Mesenchymal stem cell (in vitro differentiated cells and primary cell): ENCODE measurements at regions not wholly inside any gene's neighbourhood (a gene's known extent, or its start where the extent isn't known, plus 50 kb on each side); places are given as distances from the start of the nearest gene placed in this dataset.

Experiments used
- DNase-seq: peaks from one replicate; pipeline ENCODE4 v3.0.0-alpha.2; 2013
- H2AFZ ChIP-seq: one replicate; pipeline ENCODE4 v1.6.1; 2013; ENCODE audit warnings: low read depth, mild to moderate bottlenecking, control low read depth, inconsistent platforms, low read length, moderate library complexity
- H2AK5ac ChIP-seq: 2 replicates; pipeline ENCODE4 v1.6.1; 2013; ENCODE audit warnings: low read length, moderate library complexity, mild to moderate bottlenecking, inconsistent platforms; ENCODE audit not compliant: severe bottlenecking
- H2BK120ac ChIP-seq: one replicate; pipeline ENCODE4 v1.6.1; 2013; ENCODE audit warnings: low read depth, mild to moderate bottlenecking, inconsistent platforms, low read length, moderate library complexity
- H2BK12ac ChIP-seq, 2 experiments: one replicate each; pipeline ENCODE4 v1.6.1; 2013; ENCODE audit warnings: inconsistent platforms in 2 of 2, low read length in 2 of 2, mild to moderate bottlenecking in 2 of 2, moderate library complexity in 2 of 2, control low read depth in 1 of 2
- H2BK15ac ChIP-seq: one replicate; pipeline ENCODE4 v1.6.1; 2013; ENCODE audit warnings: mild to moderate bottlenecking, low read depth, inconsistent platforms; ENCODE audit not compliant: poor library complexity, severe bottlenecking
- H2BK5ac ChIP-seq: 2 replicates; pipeline ENCODE4 v1.6.1; 2013; ENCODE audit warnings: low read depth, mild to moderate bottlenecking, low read length, control low read depth, inconsistent platforms; ENCODE audit not compliant: poor library complexity, severe bottlenecking
- H3K14ac ChIP-seq, 2 experiments: one replicate each; pipeline ENCODE4 v1.6.1; 2013; ENCODE audit warnings: inconsistent platforms in 2 of 2, low read length in 2 of 2, control low read depth in 1 of 2, mild to moderate bottlenecking in 1 of 2, moderate library complexity in 1 of 2
- H3K18ac ChIP-seq, 2 experiments: one replicate each; pipeline ENCODE4 v1.6.1; 2013; ENCODE audit warnings: inconsistent platforms in 2 of 2, low read length in 2 of 2, control low read depth in 1 of 2, low read depth in 1 of 2, mild to moderate bottlenecking in 1 of 2
- H3K23ac ChIP-seq, 2 experiments: one replicate each; pipeline ENCODE4 v1.6.1; 2013; ENCODE audit warnings: inconsistent platforms in 2 of 2, low read length in 2 of 2, mild to moderate bottlenecking in 2 of 2, moderate library complexity in 2 of 2, control low read depth in 1 of 2
- H3K27ac ChIP-seq: 2 replicates; pipeline ENCODE4 v1.5.1; 2013; ENCODE audit warnings: mild to moderate bottlenecking, moderate library complexity, low read length, control low read depth, inconsistent platforms; ENCODE audit not compliant: poor library complexity, severe bottlenecking
- H3K27me3 ChIP-seq, 2 experiments: 2 replicates each; pipeline versions ENCODE4 v1.6.1 to v1.7.0; 2013; ENCODE audit warnings: low read length in 2 of 2, mild to moderate bottlenecking in 2 of 2, moderate library complexity in 2 of 2, control low read depth in 1 of 2, inconsistent platforms in 1 of 2; ENCODE audit not compliant: control insufficient read depth in 1 of 2, insufficient read depth in 1 of 2
- H3K36me3 ChIP-seq, 2 experiments: 2 replicates each; pipeline versions ENCODE4 v1.6.1 to v1.7.0; 2013; ENCODE audit warnings: low read length in 2 of 2, control low read depth in 1 of 2, inconsistent platforms in 1 of 2, low read depth in 1 of 2, mild to moderate bottlenecking in 1 of 2; ENCODE audit not compliant: insufficient read depth in 2 of 2, control insufficient read depth in 1 of 2
- H3K4ac ChIP-seq, 2 experiments: one replicate each; pipeline ENCODE4 v1.6.1; 2013; ENCODE audit warnings: inconsistent platforms in 2 of 2, low read length in 2 of 2, mild to moderate bottlenecking in 2 of 2, moderate library complexity in 2 of 2, control low read depth in 1 of 2, low read depth in 1 of 2
- H3K4me1 ChIP-seq: 2 replicates; pipeline ENCODE4 v1.6.1; 2013; ENCODE audit warnings: low read depth, low read length, control low read depth; ENCODE audit not compliant: control insufficient read depth, insufficient read depth
- H3K4me2 ChIP-seq: 2 replicates; pipeline ENCODE4 v1.6.1; 2013; ENCODE audit warnings: low read length, mild to moderate bottlenecking, inconsistent platforms; ENCODE audit not compliant: poor library complexity, severe bottlenecking
- H3K4me3 ChIP-seq, 2 experiments: 2 replicates each; pipeline versions ENCODE4 v1.5.1 to v1.7.0; 2013; ENCODE audit warnings: low read length in 2 of 2, mild to moderate bottlenecking in 2 of 2, control low read depth in 1 of 2, low read depth in 1 of 2; ENCODE audit not compliant: insufficient read depth in 1 of 2
- H3K79me1 ChIP-seq: replicated peaks from 2 replicates; pipeline ENCODE4 v1.6.1; 2013; ENCODE audit warnings: mild to moderate bottlenecking, control low read depth, low read length, inconsistent platforms; ENCODE audit not compliant: poor library complexity, severe bottlenecking
- H3K9ac ChIP-seq: 2 replicates; pipeline ENCODE4 v1.7.0; 2013; ENCODE audit warnings: mild to moderate bottlenecking, low read length, moderate library complexity
- H3K9me3 ChIP-seq: 2 replicates; pipeline ENCODE4 v1.7.0; 2013; ENCODE audit warnings: mild to moderate bottlenecking, low read length; ENCODE audit not compliant: control insufficient read depth
- H4K8ac ChIP-seq: one replicate; pipeline ENCODE4 v1.6.1; 2013; ENCODE audit warnings: inconsistent platforms, mild to moderate bottlenecking, low read length, moderate library complexity
- H4K91ac ChIP-seq: one replicate; pipeline ENCODE4 v1.6.1; 2013; ENCODE audit warnings: mild to moderate bottlenecking, low read length, inconsistent platforms
- WGBS: methylation state at CpG from one replicate; pipeline ENCODE4 v1.1.7; 2013; ENCODE audit warnings: mixed read lengths; 5-methylcytosine and 5-hydroxymethylcytosine counted together

- H3K23ac ChIP-seq = no peak overlapping the region
- H3K79me1 ChIP-seq = no peaks in the 10 kb centered on the region
- no peak overlapping the region for H2BK15ac ChIP-seq
- no peak overlapping the region for H4K8ac ChIP-seq
- H4K91ac ChIP-seq = no peak overlapping the region
- no peak overlapping the region for H2AK5ac ChIP-seq
- no peak overlapping the region for H3K9ac ChIP-seq
- H3K4me2 ChIP-seq = no peak overlapping the region
- no peak overlapping the region for H3K14ac ChIP-seq
- no peak for DNase-seq
- no peak overlapping the region for H3K4me3 ChIP-seq
- no peak overlapping the region for H3K27ac ChIP-seq
- no peak overlapping the region for H3K4ac ChIP-seq
- no peak overlapping the region for H2BK12ac ChIP-seq
- WGBS = 100% methylated on average over 1 of the region's 2 CpGs
- H3K27me3 ChIP-seq = peaks cover 17 to 39% of the 10 kb centered on the region in 2 experiments
- H2BK5ac ChIP-seq = no peak overlapping the region
- H2AFZ ChIP-seq = no peak overlapping the region
- H3K4me1 ChIP-seq = peaks cover 5% of the 10 kb centered on the region
- H3K18ac ChIP-seq = no peak overlapping the region
- H3K9me3 ChIP-seq = no peaks in the 10 kb centered on the region
- H2BK120ac ChIP-seq = no peak overlapping the region
- no peaks in the 10 kb centered on the region for H3K36me3 ChIP-seq
Measured at GRCh38 chr2:236510034-236510433, 59.6 kb upstream of the ACKR3 start.

GRCh38 chr2:236511266-236511665 is 58.4 kb upstream of the ACKR3 start:
- 82% methylated on average over 5 of the region's 5 CpGs for WGBS
- peaks cover 6 to 30% of the 10 kb centered on the region in 2 experiments for H3K27me3 ChIP-seq
- no peak overlapping the region for H3K27ac ChIP-seq
- no peak overlapping the region for H3K4me2 ChIP-seq
- no peak overlapping the region for H2BK12ac ChIP-seq
- peaks cover 5% of the 10 kb centered on the region for H3K4me1 ChIP-seq
- no peak overlapping the region for H3K23ac ChIP-seq
- H2BK15ac ChIP-seq = no peak overlapping the region
- H3K9me3 ChIP-seq = no peaks in the 10 kb centered on the region
- H3K18ac ChIP-seq = no peak overlapping the region
- DNase-seq = no peak
- H4K8ac ChIP-seq = no peak overlapping the region
- no peak overlapping the region for H2AFZ ChIP-seq
- no peak overlapping the region for H2BK120ac ChIP-seq
- H2AK5ac ChIP-seq = no peak overlapping the region
- no peak overlapping the region for H4K91ac ChIP-seq
- no peak overlapping the region for H3K4ac ChIP-seq
- H3K36me3 ChIP-seq = no peaks in the 10 kb centered on the region
- no peak overlapping the region for H3K9ac ChIP-seq
- no peaks in the 10 kb centered on the region for H3K79me1 ChIP-seq
- H3K14ac ChIP-seq = no peak overlapping the region
- H3K4me3 ChIP-seq = no peak overlapping the region
- H2BK5ac ChIP-seq = no peak overlapping the region

DNA sequence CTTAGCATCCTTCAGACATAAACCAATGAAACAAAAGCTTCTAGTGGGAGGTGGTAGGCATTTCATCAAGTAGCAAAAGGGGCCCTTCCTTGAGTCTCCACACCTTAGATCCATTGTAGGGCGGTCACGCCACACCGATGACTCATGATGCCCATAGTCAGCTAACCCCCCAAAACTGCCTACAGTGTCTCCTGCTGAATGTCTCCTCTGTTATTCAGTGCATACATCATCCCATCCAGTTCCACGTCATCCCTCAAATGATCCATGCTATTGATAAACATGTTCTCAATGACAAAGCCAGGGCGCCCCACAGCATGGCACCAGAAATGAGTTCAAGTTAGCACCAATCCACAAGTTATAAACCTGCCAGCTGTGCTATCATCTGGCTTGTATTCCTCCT is 57.4 kb upstream of the ACKR3 start:
- no peak overlapping the region for H3K14ac ChIP-seq
- H3K4me3 ChIP-seq = no peak overlapping the region
- DNase-seq = no peak
- no peak overlapping the region for H3K9ac ChIP-seq
- H3K4me1 ChIP-seq = peaks cover 5% of the 10 kb centered on the region
- no peak overlapping the region for H3K4ac ChIP-seq
- H2BK120ac ChIP-seq = no peak overlapping the region
- no peak overlapping the region for H2BK15ac ChIP-seq
- H3K79me1 ChIP-seq = no peaks in the 10 kb centered on the region
- no peak overlapping the region for H2AFZ ChIP-seq
- H4K91ac ChIP-seq = no peak overlapping the region
- no peak overlapping the region for H2AK5ac ChIP-seq
- H3K27me3 ChIP-seq = peaks cover 3 to 20% of the 10 kb centered on the region in 2 experiments
- no peak overlapping the region for H3K4me2 ChIP-seq
- no peaks in the 10 kb centered on the region for H3K9me3 ChIP-seq
- no peak overlapping the region for H3K23ac ChIP-seq
- no peak overlapping the region for H3K27ac ChIP-seq
- no peak overlapping the region for H2BK5ac ChIP-seq
- H3K18ac ChIP-seq = no peak overlapping the region
- H2BK12ac ChIP-seq = no peak overlapping the region
- no peak overlapping the region for H4K8ac ChIP-seq
- 94% methylated on average over 5 of the region's 5 CpGs for WGBS
- no peaks in the 10 kb centered on the region for H3K36me3 ChIP-seq

GRCh38 chr2:236512902-236513435 is 56.7 kb upstream of the ACKR3 start:
- Histone ChIP-seq H4K8ac (no peak overlapping the region), H2BK12ac (no peak overlapping the region), H3K4me1 (peaks cover 5% of the 10 kb centered on the region), H3K4me2 (no peak overlapping the region), H2AK5ac (peak overlapping the region; percentile 21), H3K4ac (no peak overlapping the region), H3K4me3 (no peak overlapping the region), H2BK15ac (no peak overlapping the region), H3K79me1 (no peaks in the 10 kb centered on the region), H3K9me3 (no peaks in the 10 kb centered on the region), H3K27ac (no peak overlapping the region), H3K9ac (no peak overlapping the region), H2AFZ (no peak overlapping the region), H2BK120ac (no peak overlapping the region), H3K27me3 (peaks cover 3 to 15% of the 10 kb centered on the region in 2 experiments), H2BK5ac (no peak overlapping the region), H3K36me3 (no peaks in the 10 kb centered on the region), H3K14ac (no peak overlapping the region), H3K23ac (no peak overlapping the region), H3K18ac (no peak overlapping the region), H4K91ac (no peak overlapping the region)
- peak; percentile 58 for DNase-seq
- WGBS = 31% methylated on average over 7 of the region's 7 CpGs
